ENCODE measurements at regions not wholly inside any gene's neighbourhood (a gene's known extent, or its start where the extent isn't known, plus 50 kb on each side); places are given as distances from the start of the nearest gene placed in this dataset.

GRCh38 chr6:105526225-105526872 lies 123.5 kb upstream of the PREP start:
- no peak overlapping the region for H3K27ac ChIP-seq (ENCODE audit: extremely low read length, insufficient read depth, low read length)
- BruUV-seq (replicated peaks), result no TSS peak
- H3K36me3 ChIP-seq (replicated peaks in 1 of 2; ENCODE audit: control insufficient read depth in 1 of 2, insufficient read depth in 2 of 2, low read length in 2 of 2), result no peaks in the 10 kb centered on the region

More at GRCh38 chr6:105526225-105526872, 123.5 kb upstream of the PREP start:
- CTCF ChIA-PET (ENCODE audit: low intra/inter-chr PET ratio, low total read pairs), result no interaction called here
- no peak overlapping the region for H3K4me2 ChIP-seq (ENCODE audit: low read depth, low read length)
- ATAC-seq, result no peak
- H3K4me3 ChIP-seq (replicated peaks in 1 of 3; ENCODE audit: insufficient read depth in 1 of 3, low read depth in 2 of 3, low read length in 3 of 3), result no peak overlapping the region
- H4K20me1 ChIP-seq (ENCODE audit: insufficient read depth, low read length), result no peaks in the 10 kb centered on the region
- no peaks in the 10 kb centered on the region; a peak in 1 of 5 replicates for H3K27me3 ChIP-seq (ENCODE audit: control insufficient read depth in 1 of 2, insufficient read depth in 2 of 2, low read length in 2 of 2)
- TF ChIP-seq, protein P1, sequence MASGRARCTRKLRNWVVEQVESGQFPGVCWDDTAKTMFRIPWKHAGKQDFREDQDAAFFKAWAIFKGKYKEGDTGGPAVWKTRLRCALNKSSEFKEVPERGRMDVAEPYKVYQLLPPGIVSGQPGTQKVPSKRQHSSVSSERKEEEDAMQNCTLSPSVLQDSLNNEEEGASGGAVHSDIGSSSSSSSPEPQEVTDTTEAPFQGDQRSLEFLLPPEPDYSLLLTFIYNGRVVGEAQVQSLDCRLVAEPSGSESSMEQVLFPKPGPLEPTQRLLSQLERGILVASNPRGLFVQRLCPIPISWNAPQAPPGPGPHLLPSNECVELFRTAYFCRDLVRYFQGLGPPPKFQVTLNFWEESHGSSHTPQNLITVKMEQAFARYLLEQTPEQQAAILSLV (CRISPR knock-in tag; IDR thresholded peaks at IDR 0.05; ENCODE audit: borderline replicate concordance), result no peak
- TF ChIP-seq ZNF672 (CRISPR knock-in tag; IDR thresholded peaks at IDR 0.05) (no peak), NR2F6 (IDR thresholded peaks at IDR 0.05) (no peak), NR2F6 (CRISPR knock-in tag; IDR thresholded peaks at IDR 0.05) (no peak), CHD4 (IDR thresholded peaks at IDR 0.05; ENCODE audit: borderline replicate concordance, low read length) (no peak), ZNF329 (CRISPR knock-in tag; IDR thresholded peaks at IDR 0.05; ENCODE audit: low read depth) (no peak), ZNF350 (CRISPR knock-in tag; IDR thresholded peaks at IDR 0.05; ENCODE audit: borderline replicate concordance, low read depth) (no peak), HDAC2 (CRISPR knock-in tag; IDR thresholded peaks at IDR 0.05) (no peak), RARG (CRISPR knock-in tag; IDR thresholded peaks at IDR 0.05; ENCODE audit: low read depth) (no peak), MXI1 (IDR thresholded peaks at IDR 0.05; ENCODE audit: borderline replicate concordance, low read depth, low read length) (no peak), FOXP1 (IDR thresholded peaks at IDR 0.05) (no peak), FOXP1 (CRISPR knock-in tag; IDR thresholded peaks at IDR 0.05) (no peak), ZNF784 (CRISPR knock-in tag; IDR thresholded peaks at IDR 0.05; ENCODE audit: borderline replicate concordance) (no peak), ZNF337 (CRISPR knock-in tag; IDR thresholded peaks at IDR 0.05; ENCODE audit: borderline replicate concordance, low read depth) (no peak)
- FAIRE-seq, result no peak
- H3K79me2 ChIP-seq (ENCODE audit: insufficient read depth, low read length), result no peaks in the 10 kb centered on the region
- H3K9me3 ChIP-seq (ENCODE audit: low read length), result no peaks in the 10 kb centered on the region
- WGBS (ENCODE audit: low lambda C conversion rate), result 0% methylated on average over 2 of the region's 2 CpGs
- POLR2A ChIA-PET, result no interaction called here
- in situ Hi-C loops (cut with HindIII; ENCODE audit: extremely low pct_ligation_motif_present, low pct_unique_long_range_greater_than_20kb), result no loop called here
- H2AFZ ChIP-seq (ENCODE audit: low read length), result no peak overlapping the region
- intact Hi-C loops (cut with micrococcal nuclease; ENCODE audit: unreplicated experiment), result no loop called here
- DNase-seq (ENCODE audit: low spot score), result no peak
- no peak overlapping the region for H3K9ac ChIP-seq (ENCODE audit: insufficient read depth, low read depth, low read length)
- no peaks in the 10 kb centered on the region for H3K4me1 ChIP-seq (ENCODE audit: insufficient read depth, low read length)
